Duodenal mucosa (tissue), 2 donors: ENCODE measurements at regions not wholly inside any gene's neighbourhood (a gene's known extent, or its start where the extent isn't known, plus 50 kb on each side); places are given as distances from the start of the nearest gene placed in this dataset.

Experiments
- H3K27ac ChIP-seq: one replicate; pipeline ENCODE4 v1.7.0; 2013; ENCODE audit warnings: low read depth, low read length
- H3K27me3 ChIP-seq, 2 donors: one replicate each; pipeline ENCODE4 v1.7.0; 2013; ENCODE audit warnings: low read length in 2 of 2, control low read depth in 1 of 2; ENCODE audit not compliant: insufficient read depth in 2 of 2, control insufficient read depth in 1 of 2
- H3K36me3 ChIP-seq, 2 donors: one replicate each; pipeline ENCODE4 v1.7.0; 2013; ENCODE audit warnings: low read length in 2 of 2, control low read depth in 1 of 2; ENCODE audit not compliant: insufficient read depth in 2 of 2, control insufficient read depth in 1 of 2
- H3K4me1 ChIP-seq, 2 donors: one replicate each; pipeline ENCODE4 v1.7.0; 2013; ENCODE audit warnings: low read length in 2 of 2, control low read depth in 1 of 2; ENCODE audit not compliant: insufficient read depth in 2 of 2, control insufficient read depth in 1 of 2
- H3K4me3 ChIP-seq, 2 donors: one replicate each; pipeline ENCODE4 v1.7.0; 2013; ENCODE audit warnings: low read length in 2 of 2, low read depth in 1 of 2
- H3K9ac ChIP-seq, 2 donors: one replicate each; pipeline ENCODE4 v1.7.0; 2013; ENCODE audit warnings: low read length in 2 of 2, low read depth in 1 of 2
- H3K9me3 ChIP-seq, 2 donors: one replicate each; pipeline ENCODE4 v1.7.0; 2013; ENCODE audit warnings: low read length in 2 of 2, control low read depth in 1 of 2; ENCODE audit not compliant: control insufficient read depth in 1 of 2

DNA sequence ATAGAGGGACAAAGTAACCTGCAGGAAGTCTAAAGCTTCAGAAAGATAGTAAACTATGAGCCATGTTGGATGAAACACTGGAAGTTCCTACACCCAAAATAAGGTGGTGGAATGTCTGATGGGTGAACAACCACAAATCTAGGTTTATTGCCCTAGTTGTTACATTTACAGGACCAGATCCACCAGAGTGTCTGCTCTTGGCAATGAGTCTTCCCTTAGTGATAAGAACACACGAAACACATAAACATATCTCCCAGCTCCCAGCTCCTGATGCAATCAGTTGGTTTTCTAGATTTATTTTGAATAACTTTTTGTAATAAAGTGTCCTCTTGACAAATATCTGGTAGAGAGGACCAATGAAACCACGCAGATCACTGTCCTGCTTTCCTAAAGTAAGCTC is 329.7 kb upstream of the WWC1 start:
- H3K27me3 ChIP-seq: peaks cover 0 to 2% of the 10 kb centered on the region in 2 donors

DNA sequence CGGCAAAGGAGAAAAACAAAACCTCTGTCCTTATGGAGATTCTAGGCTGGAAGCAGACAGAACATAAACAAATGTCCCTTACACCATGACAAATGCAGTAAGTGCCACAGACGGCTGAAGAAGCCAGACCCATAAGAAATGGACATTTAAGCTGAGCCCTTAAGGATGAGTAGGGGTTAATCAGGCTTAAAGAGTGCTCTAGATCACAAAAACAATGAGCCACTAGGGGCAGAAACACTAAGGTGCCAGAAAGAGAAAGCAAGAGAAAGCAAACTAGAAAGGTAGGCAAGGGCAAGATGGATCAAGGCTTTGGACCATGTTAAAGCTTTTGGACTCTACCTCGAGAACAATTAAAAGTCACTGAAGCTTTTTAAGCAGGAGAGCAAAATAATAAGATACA is 326.9 kb upstream of the WWC1 start:
- no peak overlapping the region for H3K27ac ChIP-seq
- H3K36me3 ChIP-seq: no peaks in the 10 kb centered on the region
- H3K4me1 ChIP-seq: no peaks in the 10 kb centered on the region
- H3K9me3 ChIP-seq: no peaks in the 10 kb centered on the region
- H3K9ac ChIP-seq: no peak overlapping the region
- peaks cover 0 to 2% of the 10 kb centered on the region in 2 donors for H3K27me3 ChIP-seq
- no peak overlapping the region for H3K4me3 ChIP-seq

More for the DNA sequence above, 329.7 kb upstream of the WWC1 start:
- Histone ChIP-seq H3K4me1 (no peaks in the 10 kb centered on the region), H3K9me3 (no peaks in the 10 kb centered on the region), H3K27ac (no peak overlapping the region), H3K9ac (no peak overlapping the region), H3K4me3 (no peak overlapping the region), H3K36me3 (no peaks in the 10 kb centered on the region)

DNA sequence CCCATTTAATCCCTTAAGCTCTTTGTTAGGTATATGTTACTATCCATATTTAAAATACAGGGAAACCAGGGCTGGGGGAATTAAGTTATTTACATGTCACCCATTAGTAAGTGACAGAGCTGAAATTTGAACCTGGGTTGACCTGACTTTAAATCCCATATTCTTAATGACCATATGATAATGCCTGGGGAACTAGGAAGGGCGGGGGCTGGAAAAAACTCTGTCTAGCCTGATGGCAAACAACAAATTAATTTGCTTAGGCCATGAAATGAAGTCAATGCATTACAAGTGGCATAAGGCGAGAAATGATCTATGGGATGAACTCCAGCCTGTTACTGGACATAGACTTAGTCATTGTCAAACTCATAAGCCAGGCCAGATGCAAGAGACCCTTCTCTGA is 325.7 kb upstream of the WWC1 start:
- Histone ChIP-seq H3K9me3 (no peaks in the 10 kb centered on the region), H3K4me3 (no peak overlapping the region), H3K9ac (no peak overlapping the region), H3K36me3 (no peaks in the 10 kb centered on the region), H3K27ac (no peak overlapping the region), H3K4me1 (no peaks in the 10 kb centered on the region), H3K27me3 (peaks cover 0 to 2% of the 10 kb centered on the region in 2 donors)

DNA sequence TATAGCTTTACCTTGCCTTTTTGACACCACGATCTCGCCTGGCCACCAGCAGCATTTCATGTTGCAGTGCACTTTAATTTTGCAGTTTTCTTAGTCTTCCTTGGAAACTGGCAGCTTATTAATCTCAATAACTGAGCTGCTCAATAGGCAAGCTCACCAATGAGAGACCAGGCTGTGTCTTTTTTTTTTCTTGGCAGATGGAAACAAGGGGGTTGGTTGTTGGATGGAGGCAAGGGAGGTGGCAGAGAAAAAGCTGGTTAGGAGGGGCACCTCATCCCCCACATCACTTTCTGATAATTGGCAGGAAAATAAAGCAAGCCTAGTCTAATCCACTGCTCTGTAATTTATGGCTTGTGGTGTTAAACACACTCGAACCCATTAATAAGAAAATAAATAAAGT is 324.5 kb upstream of the WWC1 start:
- no peaks in the 10 kb centered on the region for H3K4me1 ChIP-seq
- no peak overlapping the region for H3K27ac ChIP-seq
- no peaks in the 10 kb centered on the region for H3K36me3 ChIP-seq
- H3K9me3 ChIP-seq: no peaks in the 10 kb centered on the region
- no peak overlapping the region for H3K4me3 ChIP-seq
- peaks cover 0 to 2% of the 10 kb centered on the region in 2 donors for H3K27me3 ChIP-seq
- H3K9ac ChIP-seq: no peak overlapping the region

DNA sequence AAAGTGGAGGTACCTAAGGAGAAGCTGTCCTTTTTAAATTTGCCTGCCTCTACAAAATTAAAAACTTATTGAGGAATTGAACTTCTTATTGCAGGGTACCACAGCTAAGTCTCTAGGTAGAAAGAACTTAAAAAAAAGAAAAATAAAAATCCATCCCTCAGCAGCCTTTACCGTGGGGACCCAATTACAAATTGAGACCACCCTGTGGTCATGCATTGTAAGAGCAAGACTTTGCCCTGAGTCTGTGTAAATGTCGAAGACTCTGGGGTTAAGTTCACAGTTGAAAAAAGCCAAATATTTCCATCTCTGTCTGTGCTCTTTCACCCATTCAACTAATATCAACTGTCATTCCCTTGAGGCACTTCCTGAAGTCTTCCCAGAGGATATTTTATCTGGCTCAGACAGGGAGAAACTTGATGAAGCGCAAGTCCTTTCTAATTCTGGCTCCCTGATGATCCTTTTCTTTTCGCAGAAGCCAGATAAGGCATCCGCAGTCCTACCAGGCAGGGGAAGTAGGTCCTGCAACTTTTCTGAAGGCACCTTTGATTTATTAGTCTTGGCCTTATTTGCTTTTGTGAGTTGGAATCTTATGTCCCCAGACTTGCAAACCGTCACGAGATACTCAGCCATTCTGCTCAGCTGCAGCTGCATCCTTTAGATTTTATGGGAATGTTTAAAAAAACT is 323.8 kb upstream of the WWC1 start:
- Histone ChIP-seq H3K27ac (no peak overlapping the region), H3K9ac (no peak overlapping the region)

DNA sequence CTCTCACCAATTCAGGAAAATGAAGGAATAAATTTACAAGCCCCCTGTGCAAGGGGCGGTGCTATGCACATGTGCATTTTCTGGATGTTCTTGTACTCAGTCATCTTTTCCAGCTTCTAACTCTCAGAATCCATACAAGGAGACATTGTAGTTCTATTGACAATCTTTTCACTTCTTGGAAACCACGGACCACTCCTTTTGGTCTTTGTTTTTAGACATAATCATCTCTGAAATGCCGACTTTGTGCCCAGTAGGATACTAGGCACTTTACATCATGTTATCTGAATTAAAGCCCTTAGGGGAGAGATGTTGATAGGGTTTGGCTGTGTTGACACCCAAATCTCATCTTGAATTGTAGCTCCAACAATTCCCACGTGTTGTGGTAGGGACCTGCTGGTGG is 322.6 kb upstream of the WWC1 start:
- H3K9ac ChIP-seq: no peak overlapping the region

More for the DNA sequence above, 323.8 kb upstream of the WWC1 start:
- Histone ChIP-seq H3K27me3 (peaks cover 0 to 2% of the 10 kb centered on the region in 2 donors), H3K4me1 (no peaks in the 10 kb centered on the region), H3K36me3 (no peaks in the 10 kb centered on the region), H3K4me3 (no peak overlapping the region), H3K9me3 (no peaks in the 10 kb centered on the region)

DNA sequence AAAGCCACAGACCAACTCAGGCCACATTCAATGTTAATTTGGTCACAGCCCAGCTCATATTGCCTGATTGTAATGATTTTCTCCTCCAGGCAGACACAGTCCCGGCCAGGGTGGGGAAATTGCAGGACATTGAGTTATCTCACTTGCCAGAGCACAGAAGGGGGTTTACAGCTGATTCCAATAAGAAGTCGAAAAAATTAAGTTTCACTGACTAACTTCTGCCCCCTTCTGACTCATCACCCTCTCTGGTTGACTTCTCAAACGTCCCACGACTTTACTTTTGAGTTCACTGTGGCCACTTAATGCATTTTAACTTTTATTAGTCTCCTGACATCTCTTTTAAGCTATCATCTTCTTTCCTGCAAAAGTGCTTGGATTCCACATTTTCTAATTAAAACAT is 321.4 kb upstream of the WWC1 start:
- no peak overlapping the region for H3K27ac ChIP-seq

More for the DNA sequence above, 322.6 kb upstream of the WWC1 start:
- Histone ChIP-seq H3K36me3 (no peaks in the 10 kb centered on the region), H3K27ac (no peak overlapping the region), H3K27me3 (no peaks in the 10 kb centered on the region), H3K4me1 (no peaks in the 10 kb centered on the region), H3K4me3 (no peak overlapping the region), H3K9me3 (no peaks in the 10 kb centered on the region)

DNA sequence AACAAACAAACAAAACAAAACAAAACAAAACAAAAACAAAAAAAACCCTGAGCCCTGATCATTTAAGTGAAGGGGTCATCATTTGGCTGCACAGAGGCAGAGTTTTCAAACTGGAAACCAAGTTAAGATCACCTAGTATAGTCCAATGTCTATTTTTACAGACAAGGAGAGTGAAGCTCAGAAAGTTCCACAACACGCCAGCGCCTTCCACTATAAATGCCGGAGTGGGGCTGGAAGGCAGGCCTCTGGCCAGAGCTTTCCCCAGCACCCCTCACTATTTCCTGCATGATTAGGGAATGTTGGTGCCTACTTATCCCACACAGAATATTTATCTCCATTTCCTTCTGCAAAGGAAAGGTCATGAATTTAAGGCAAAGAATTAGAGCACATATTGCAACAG is 319.7 kb upstream of the WWC1 start:
- Histone ChIP-seq H3K36me3 (no peaks in the 10 kb centered on the region), H3K9me3 (no peaks in the 10 kb centered on the region), H3K27ac (no peak overlapping the region), H3K27me3 (no peaks in the 10 kb centered on the region), H3K4me1 (no peaks in the 10 kb centered on the region), H3K9ac (no peak overlapping the region), H3K4me3 (no peak overlapping the region)

More for the DNA sequence above, 321.4 kb upstream of the WWC1 start:
- Histone ChIP-seq H3K4me3 (no peak overlapping the region), H3K4me1 (no peaks in the 10 kb centered on the region), H3K27me3 (no peaks in the 10 kb centered on the region), H3K9me3 (no peaks in the 10 kb centered on the region), H3K36me3 (no peaks in the 10 kb centered on the region), H3K9ac (no peak overlapping the region)

DNA sequence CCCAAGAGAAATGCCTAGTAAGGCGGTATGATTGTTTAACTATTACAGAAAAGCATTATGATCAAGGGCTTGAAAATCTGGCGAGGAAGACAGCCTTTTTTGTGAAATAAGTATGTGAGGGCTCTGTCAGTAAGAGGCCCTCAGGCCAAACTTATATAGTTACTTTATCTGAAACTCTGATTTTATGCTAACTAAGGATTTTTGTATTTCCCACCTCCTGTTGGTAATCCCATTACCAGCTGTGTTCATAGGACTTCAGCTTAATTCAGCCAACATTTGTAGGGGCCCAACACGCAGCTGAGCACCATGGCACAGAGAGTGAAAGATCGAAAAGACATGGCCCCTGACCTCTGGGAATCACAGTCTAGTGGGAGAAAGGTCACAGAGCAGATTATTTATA is 318.3 kb upstream of the WWC1 start:
- Histone ChIP-seq H3K27me3 (no peaks in the 10 kb centered on the region), H3K27ac (no peak overlapping the region)

DNA sequence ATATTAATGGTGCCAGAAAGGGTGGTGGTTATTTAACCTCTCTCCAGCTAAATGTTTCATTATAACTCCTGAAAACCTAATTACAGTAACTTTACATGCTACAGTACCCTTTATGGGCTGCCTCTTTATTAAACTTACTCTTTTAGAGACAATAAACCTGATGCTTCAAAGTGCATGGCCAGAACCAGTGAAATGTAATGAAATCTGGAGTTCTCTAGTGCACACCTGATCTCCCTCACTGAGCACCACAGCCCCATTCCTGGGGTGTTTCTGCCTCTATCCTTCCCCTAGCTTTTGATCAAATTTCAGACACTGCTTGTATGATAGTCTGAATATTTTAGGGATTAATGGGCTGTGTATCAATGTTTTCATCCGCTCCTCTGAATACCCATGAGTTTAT is 306.5 kb upstream of the WWC1 start:
- H3K4me3 ChIP-seq: no peak overlapping the region
- no peaks in the 10 kb centered on the region for H3K9me3 ChIP-seq
- no peaks in the 10 kb centered on the region for H3K36me3 ChIP-seq
- no peaks in the 10 kb centered on the region for H3K27me3 ChIP-seq
- H3K27ac ChIP-seq: no peak overlapping the region
- H3K9ac ChIP-seq: no peak overlapping the region
- H3K4me1 ChIP-seq: no peaks in the 10 kb centered on the region

More for the DNA sequence above, 318.3 kb upstream of the WWC1 start:
- no peak overlapping the region for H3K9ac ChIP-seq
- H3K4me3 ChIP-seq: no peak overlapping the region
- H3K36me3 ChIP-seq: no peaks in the 10 kb centered on the region
- H3K9me3 ChIP-seq: no peaks in the 10 kb centered on the region
- no peaks in the 10 kb centered on the region for H3K4me1 ChIP-seq
